ENCODE measurements at regions not wholly inside any gene's neighbourhood (a gene's known extent, or its start where the extent isn't known, plus 50 kb on each side); places are given as distances from the start of the nearest gene placed in this dataset.
"Not testable (repeated sequence)": the region's sequence is repeated elsewhere in the genome, so short reads cannot be mapped to it uniquely, and the experiment has no call there.

GRCh38 chr13:90652036-90652435 is 695.5 kb upstream of the MIR17HG start (continued):
- TF ChIP-seq MAX (IDR thresholded peaks at IDR 0.05) = no peak

GRCh38 chr13:90654970-90655369 is 692.5 kb upstream of the MIR17HG start:
- no peak overlapping the region for H2AFZ ChIP-seq (ENCODE audit: low read depth, low read length, poor library complexity, severe bottlenecking)
- no peak for DNase-seq (ENCODE audit: low read depth, low spot score)
- no peaks in the 10 kb centered on the region for H3K27me3 ChIP-seq (ENCODE audit: insufficient read depth, low read length)
- H4K20me1 ChIP-seq (ENCODE audit: insufficient read depth) = no peaks in the 10 kb centered on the region
- TF ChIP-seq ELF1 (IDR thresholded peaks at IDR 0.05; ENCODE audit: borderline replicate concordance, low read depth) (no peak), YY1 (IDR thresholded peaks at IDR 0.05; ENCODE audit: extremely low read depth, insufficient replicate concordance, low read depth, low read length) (no peak)
- H3K27ac ChIP-seq (ENCODE audit: low read depth, low read length) = no peak overlapping the region
- no peaks in the 10 kb centered on the region for H3K36me3 ChIP-seq (ENCODE audit: control insufficient read depth in 1 of 2, insufficient read depth in 2 of 2, low read length in 2 of 2)
- BruUV-seq (replicated peaks) = no TSS peak
- ATAC-seq = no peak
- ChIA-PET POLR2A (no interaction called here), RAD21 (ENCODE audit: low non-redundant PET in 1 of 2, low total read pairs in 2 of 2, uncharacterized antibody in 2 of 2, unreplicated experiment in 2 of 2) (no interaction called here), CTCF (no interaction called here)
- H3K4me2 ChIP-seq (ENCODE audit: low read length) = no peak overlapping the region
- no peaks in the 10 kb centered on the region for H3K79me2 ChIP-seq (ENCODE audit: insufficient read depth, low read length)
- peaks cover 0 to 4% of the 10 kb centered on the region in 2 experiments; a peak in 1 of 4 replicates for H3K9me3 ChIP-seq (ENCODE audit: control insufficient read depth in 1 of 2, insufficient read depth in 1 of 2, low read depth in 1 of 2, low read length in 2 of 2)
- no peak overlapping the region for H3K9ac ChIP-seq (ENCODE audit: low read length)
- H3K4me1 ChIP-seq (ENCODE audit: control insufficient read depth in 1 of 2, insufficient read depth in 2 of 2, low read length in 2 of 2) = no peaks in the 10 kb centered on the region
- intact Hi-C loops (cut with micrococcal nuclease) = no loop called here
- no peak overlapping the region for H3K4me3 ChIP-seq (replicated peaks in 1 of 2; ENCODE audit: low read depth in 1 of 2, low read length in 2 of 2)
- no peaks in the 10 kb centered on the region for H3K9me2 ChIP-seq (ENCODE audit: insufficient read depth)

- DNase-seq (ENCODE audit: low read depth, low spot score); H3K79me2 ChIP-seq (ENCODE audit: insufficient read depth, low read length); ATAC-seq; RAD21 ChIA-PET (ENCODE audit: low non-redundant PET in 1 of 2, low total read pairs in 2 of 2, uncharacterized antibody in 2 of 2, unreplicated experiment in 2 of 2); H4K20me1 ChIP-seq (ENCODE audit: insufficient read depth); intact Hi-C loops (cut with micrococcal nuclease); H3K27me3 ChIP-seq (ENCODE audit: insufficient read depth, low read length); H3K36me3 ChIP-seq (ENCODE audit: control insufficient read depth in 1 of 2, insufficient read depth in 2 of 2, low read length in 2 of 2); H3K4me1 ChIP-seq (ENCODE audit: control insufficient read depth in 1 of 2, insufficient read depth in 2 of 2, low read length in 2 of 2); H3K9me2 ChIP-seq (ENCODE audit: insufficient read depth); H3K9me3 ChIP-seq (ENCODE audit: control insufficient read depth in 1 of 2, insufficient read depth in 1 of 2, low read depth in 1 of 2, low read length in 2 of 2); CTCF ChIA-PET; POLR2A ChIA-PET; BruUV-seq (replicated peaks); H3K27ac ChIP-seq (ENCODE audit: low read depth, low read length); H3K4me3 ChIP-seq (replicated peaks in 1 of 2; ENCODE audit: low read depth in 1 of 2, low read length in 2 of 2); H3K9ac ChIP-seq (ENCODE audit: low read length); H3K4me2 ChIP-seq (ENCODE audit: low read length); H2AFZ ChIP-seq (ENCODE audit: low read depth, low read length, poor library complexity, severe bottlenecking): not testable (repeated sequence)
Observed at GRCh38 chr13:90664200-90664599, 683.3 kb upstream of the MIR17HG start.

Measured in HCT116 (cell line).